ENCODE measurements at regions not wholly inside any gene's neighbourhood (a gene's known extent, or its start where the extent isn't known, plus 50 kb on each side); places are given as distances from the start of the nearest gene placed in this dataset.

DNA sequence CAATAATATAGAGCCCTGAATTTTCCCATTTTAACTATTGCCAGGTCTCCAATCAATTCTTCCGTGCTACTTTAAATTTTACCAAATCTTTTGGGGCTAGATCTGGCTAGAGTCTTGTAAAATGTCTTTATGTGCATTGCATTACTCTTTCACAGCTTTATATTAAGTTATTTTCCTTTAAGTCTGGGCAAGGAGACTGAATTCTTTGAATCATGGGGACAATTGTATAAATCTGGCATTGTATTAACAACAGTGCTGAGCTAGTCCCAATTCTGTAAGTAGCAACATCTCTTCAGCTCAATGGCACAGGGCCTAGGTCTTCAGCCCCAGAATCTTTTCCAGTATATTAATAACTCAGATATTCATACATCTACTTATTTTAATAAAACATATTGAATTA lies 1080.4 kb upstream of the INTU start:
- TF ChIP-seq CTCF (IDR thresholded peaks at IDR 0.05; ENCODE audit: borderline replicate concordance, extremely low read depth, low read length, poor library complexity, severe bottlenecking) (no peak), EZH2 (IDR thresholded peaks at IDR 0.05; ENCODE audit: borderline replicate concordance, low read depth, low read length, severe bottlenecking) (no peak)
